Skeletal muscle satellite cell (primary cell): ENCODE measurements at regions not wholly inside any gene's neighbourhood (a gene's known extent, or its start where the extent isn't known, plus 50 kb on each side); places are given as distances from the start of the nearest gene placed in this dataset. TPM values are rescaled to one million over a fixed set of nuclear protein-coding genes. Genes with fewer than 3 reads are reported as not detected.

Source experiments
- H3K27me3 ChIP-seq: 2 replicates; pipeline ENCODE4 v1.7.0; 2013; ENCODE audit warnings: low read length; ENCODE audit not compliant: control insufficient read depth, insufficient read depth
- H3K36me3 ChIP-seq: 2 replicates; pipeline ENCODE4 v1.7.0; 2013; ENCODE audit warnings: mild to moderate bottlenecking, control low read depth, low read length; ENCODE audit not compliant: insufficient read depth
- H3K4me1 ChIP-seq: 2 replicates; pipeline ENCODE4 v1.7.0; 2013; ENCODE audit warnings: low read length; ENCODE audit not compliant: control insufficient read depth, insufficient read depth
- H3K4me2 ChIP-seq: 2 replicates; pipeline ENCODE4 v1.7.0; 2013; ENCODE audit warnings: mild to moderate bottlenecking, low read length
- H3K4me3 ChIP-seq: 2 replicates; pipeline ENCODE4 v1.7.0; 2013; ENCODE audit warnings: low read length
- H3K9ac ChIP-seq: 2 replicates; pipeline ENCODE4 v1.7.0; 2013; ENCODE audit warnings: mild to moderate bottlenecking, low read depth, low read length, moderate library complexity
- H3K9me3 ChIP-seq: replicated peaks from 2 replicates; pipeline ENCODE4 v1.7.0; 2013; ENCODE audit warnings: mild to moderate bottlenecking, control low read depth, low read length
- small RNA-seq: library from RNA; depleted of rRNA; stranded (forward); fragments of <200 nt; gene quantifications from one replicate; pipeline ENCODE3, GENCODE V24; 2012

DNA sequence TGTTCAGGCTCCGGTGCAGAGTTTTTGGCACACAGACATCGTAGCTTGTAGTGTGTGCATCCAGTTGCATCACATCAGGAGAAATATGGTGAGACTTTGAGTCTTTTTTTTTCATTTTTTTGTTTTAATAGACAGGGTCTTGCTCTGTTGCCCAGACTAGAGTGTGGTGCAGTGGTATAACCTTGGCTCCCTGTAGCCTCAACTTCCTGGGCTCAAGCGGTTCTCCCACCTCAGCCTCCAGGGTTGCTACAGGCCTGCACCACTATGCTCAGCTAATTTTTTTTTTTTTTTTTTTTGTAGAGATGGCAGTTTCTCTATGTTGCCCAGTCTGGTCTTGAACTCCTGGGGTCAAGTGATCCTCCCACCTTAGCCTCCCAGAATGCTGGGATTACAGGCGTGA, 51.1 kb upstream of the TEX264 start:
- H3K4me3 ChIP-seq = no peak overlapping the region
- peaks cover 36% of the 10 kb centered on the region for H3K4me1 ChIP-seq
- no peak overlapping the region for H3K9ac ChIP-seq
- H3K9me3 ChIP-seq = no peaks in the 10 kb centered on the region
- H3K27me3 ChIP-seq = no peaks in the 10 kb centered on the region
- no peak overlapping the region for H3K4me2 ChIP-seq
- no peaks in the 10 kb centered on the region for H3K36me3 ChIP-seq

DNA sequence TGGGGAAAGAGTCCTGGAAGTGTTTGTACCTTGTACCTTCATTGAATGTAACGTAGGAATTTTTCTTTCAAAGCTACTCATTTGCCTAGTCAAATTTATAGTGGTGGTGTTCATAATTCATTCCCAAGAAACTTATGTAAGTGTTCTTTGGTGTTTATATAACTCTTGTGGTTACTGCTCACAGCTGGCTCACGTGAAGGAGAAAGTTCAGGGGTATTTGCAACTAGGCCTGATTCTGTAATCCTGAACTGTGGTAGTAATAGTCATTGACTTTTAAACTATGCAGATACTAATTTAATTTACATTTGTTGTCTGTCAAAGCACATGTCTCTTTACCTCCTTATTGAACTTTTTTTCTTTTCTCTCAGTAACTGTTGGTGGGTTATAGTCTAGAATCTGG, 50.5 kb upstream of the TEX264 start:
- no peak overlapping the region for H3K4me2 ChIP-seq
- no peak overlapping the region for H3K9ac ChIP-seq
- H3K36me3 ChIP-seq = no peaks in the 10 kb centered on the region
- H3K27me3 ChIP-seq = no peaks in the 10 kb centered on the region
- peaks cover 36% of the 10 kb centered on the region for H3K4me1 ChIP-seq
- no peak overlapping the region for H3K4me3 ChIP-seq
- H3K9me3 ChIP-seq = no peaks in the 10 kb centered on the region

GRCh38 chr3:51621091-51621892, 49.8 kb upstream of the TEX264 start:
- Histone ChIP-seq H3K27me3 (no peaks in the 10 kb centered on the region), H3K36me3 (no peaks in the 10 kb centered on the region), H3K4me3 (no peak overlapping the region), H3K4me1 (peaks cover 36% of the 10 kb centered on the region), H3K4me2 (peak overlapping the region; percentile 2), H3K9ac (no peak overlapping the region), H3K9me3 (no peaks in the 10 kb centered on the region)

Small RNAs in the stretch of these regions (small RNA-seq; reads per million reads assigned to genes)
- not detected for gene RNU6ATAC29P
